ENCODE measurements at regions not wholly inside any gene's neighbourhood (a gene's known extent, or its start where the extent isn't known, plus 50 kb on each side); places are given as distances from the start of the nearest gene placed in this dataset.

DNA sequence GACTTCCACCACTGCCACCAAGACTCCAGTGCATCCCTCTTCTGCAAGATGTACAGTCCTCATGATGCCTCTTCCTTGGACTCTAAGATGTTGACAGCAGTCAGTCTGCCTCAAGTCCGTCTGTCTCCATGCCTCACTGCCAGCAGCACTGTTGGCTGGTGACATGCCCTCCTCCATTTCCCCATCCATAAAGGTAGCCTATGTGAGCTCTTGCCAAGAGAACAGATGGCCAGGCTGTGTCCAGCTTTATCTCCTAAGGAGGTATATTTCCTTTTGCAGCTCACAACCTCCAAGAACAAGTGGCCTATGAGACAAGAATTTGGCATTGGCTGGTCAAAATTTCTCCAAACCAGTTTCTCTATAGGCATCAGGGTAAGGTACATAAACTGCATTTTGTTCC is 149.3 kb upstream of the HNRNPA3 start:
- DNase-seq (ENCODE audit: low spot score), result no peak

DNA sequence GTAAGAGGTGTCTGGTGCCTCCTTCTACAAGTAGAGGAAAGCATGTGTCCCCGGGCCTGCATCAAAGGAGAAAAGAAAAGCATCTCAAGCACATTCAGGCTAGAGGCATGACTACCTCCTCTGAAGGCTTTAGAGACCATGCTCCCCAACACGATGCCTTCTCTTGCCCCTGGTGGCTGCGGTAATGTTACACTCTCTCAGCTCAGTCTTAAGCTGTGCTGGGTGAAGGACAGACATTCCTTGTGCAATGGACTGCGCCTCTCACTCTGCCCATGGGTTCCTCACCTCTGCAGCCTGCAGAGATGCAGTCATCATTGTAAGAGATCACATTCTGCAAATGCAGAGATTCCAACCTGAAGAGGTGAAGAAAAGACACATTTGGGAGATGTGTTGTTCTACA is 148.2 kb upstream of the HNRNPA3 start:
- no peak for DNase-seq (ENCODE audit: low spot score)

DNA sequence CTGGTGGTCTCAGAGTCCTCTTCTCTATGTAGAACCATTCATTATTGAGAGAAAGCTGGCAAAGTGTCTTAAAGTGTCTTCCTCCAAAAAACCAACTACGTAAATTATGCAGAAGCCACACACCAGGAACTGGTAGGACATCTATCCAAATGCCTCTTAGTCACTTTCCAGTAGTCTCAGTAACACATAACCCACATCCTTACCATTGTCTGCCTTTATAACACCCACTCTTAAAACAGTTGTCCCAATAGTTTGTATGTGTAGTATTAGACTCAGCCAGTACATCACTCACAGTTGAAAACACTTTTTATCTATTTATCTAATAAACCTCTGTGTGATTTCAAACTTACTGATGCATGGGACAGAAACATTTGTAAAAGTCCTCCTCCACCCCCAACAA is 143.6 kb upstream of the HNRNPA3 start:
- no peak for DNase-seq (ENCODE audit: low spot score)

DNA sequence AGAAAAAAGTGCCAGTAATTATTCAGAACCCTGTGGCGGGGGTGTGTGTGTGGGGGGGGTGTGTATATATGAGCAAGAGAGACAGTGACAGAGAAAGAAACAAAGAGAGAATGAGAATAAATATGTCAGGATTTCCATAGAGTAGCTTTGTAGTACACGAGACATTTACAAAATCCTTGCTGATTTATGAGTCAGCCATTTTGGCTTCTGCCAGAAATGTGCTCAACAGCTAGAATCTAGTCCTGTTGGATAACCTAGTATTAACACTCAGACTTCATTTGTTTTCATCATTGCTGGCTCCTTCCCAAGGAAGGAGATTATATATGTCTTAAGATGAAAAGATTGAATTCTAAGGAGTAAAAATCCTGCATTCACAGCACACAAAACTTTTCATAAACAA is 140.5 kb upstream of the HNRNPA3 start:
- no peak for DNase-seq (ENCODE audit: low spot score)

DNA sequence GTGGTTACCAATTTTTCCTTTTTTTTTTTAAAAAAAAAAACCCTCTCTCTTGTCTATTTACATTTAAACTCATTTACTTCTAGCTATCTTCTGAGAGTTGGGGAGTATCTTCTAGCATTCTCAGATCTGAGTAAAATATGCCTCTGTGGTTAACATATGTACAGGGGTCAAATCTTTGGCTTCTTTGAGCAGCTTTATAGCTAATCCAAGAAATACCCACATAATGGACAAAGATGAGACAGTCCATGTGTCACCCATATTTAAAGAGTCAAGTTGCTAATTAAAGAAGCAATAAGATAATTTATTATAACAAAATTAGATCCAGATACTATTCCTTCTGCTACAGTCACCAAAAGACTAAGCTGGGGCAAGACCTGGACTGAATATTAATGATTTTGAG is 139.0 kb upstream of the HNRNPA3 start:
- no peak for DNase-seq (ENCODE audit: low spot score)

DNA sequence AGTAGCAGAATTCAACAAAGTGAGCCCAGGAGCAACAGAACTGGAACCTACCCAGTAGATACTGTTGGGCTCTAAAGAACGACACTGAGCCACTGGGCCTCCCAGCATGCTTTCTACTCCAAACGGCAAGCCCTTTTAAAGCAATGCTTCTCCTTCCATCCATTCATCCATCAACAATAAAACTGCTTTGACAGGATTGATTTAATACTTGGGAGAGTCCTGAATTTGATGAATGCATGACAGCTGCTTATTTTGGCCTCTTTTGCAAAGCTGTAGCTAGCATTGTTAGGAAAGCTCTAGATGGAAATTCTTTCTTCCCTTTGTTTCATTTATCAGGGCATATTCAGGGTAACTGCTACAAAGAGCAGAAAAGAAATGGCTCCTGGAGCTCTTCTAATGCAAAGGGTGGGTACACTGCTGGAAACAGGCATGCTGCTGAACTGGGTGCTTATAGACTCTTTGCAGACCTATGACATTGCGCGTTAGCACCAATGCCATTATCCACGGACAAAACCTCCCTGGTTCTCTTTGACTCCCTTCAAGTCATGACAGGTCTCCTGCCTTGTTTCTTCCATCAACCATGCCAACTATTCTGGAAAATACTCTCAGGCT is 138.4 kb upstream of the HNRNPA3 start:
- no peak for DNase-seq (ENCODE audit: low spot score)

DNA sequence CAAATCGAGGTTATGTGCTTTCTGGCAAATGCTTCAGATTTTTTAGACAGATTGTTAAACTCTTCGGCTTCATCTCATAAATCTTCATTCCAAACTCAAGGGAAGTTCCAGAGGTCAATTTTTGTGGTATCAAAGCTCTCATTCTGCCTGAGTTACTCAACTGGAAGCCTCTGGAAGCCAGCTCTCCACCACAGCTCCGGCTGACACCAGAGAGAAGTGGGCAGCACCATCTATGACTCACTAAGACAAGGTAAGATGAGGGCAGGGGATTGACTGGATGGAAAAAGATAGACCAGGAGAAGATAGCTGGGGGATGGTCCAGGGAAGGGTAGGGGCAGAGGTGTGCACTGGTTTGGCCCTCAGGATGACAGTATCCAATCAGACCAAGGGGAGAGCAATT is 137.3 kb upstream of the HNRNPA3 start:
- no peak for DNase-seq (ENCODE audit: low spot score)

DNA sequence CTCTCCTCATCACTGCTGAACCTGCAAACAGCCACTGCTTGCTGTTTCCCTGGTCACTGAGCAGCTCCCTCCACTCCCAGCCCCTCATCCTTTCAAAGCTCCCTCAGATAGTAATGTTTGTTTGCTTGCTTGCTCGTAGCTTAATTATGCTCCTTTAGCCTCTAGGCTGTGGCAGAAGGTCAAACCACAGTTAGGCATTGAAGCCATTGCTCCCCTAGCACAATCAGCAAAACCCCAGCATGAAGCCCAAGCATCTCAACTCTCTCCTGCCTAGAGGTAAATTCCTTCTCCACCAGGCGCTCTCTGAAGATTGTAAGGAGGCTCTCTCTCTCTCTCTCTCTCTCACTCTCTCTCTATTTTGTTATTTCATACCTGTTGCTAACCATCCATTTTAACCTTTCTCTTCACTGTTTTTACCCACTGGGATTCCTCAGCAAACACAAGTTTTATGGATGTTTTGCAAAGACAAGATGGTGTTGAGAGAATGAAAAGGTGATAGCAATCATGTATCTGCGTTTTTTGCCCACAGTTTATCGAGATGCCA is 135.9 kb upstream of the HNRNPA3 start:
- no peak for DNase-seq (ENCODE audit: low spot score)

DNA sequence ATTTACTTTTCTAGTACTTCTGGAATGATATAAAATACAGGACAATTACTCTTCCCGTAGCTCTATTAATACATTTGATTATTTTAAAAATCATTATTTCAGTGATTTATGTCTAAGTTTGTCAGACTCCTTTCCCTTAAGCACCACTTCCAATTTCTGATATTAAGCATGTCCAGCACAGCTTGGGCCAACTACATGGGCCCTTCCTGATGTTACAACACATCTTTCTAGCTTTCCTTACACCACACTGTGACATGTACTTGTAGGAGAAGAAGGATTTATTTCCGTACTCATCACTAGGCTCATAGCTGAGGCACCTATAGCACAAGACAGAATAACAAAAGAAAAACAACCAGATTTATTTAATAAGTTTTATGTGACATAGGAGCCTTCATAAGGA is 134.8 kb upstream of the HNRNPA3 start:
- DNase-seq (ENCODE audit: low spot score), result no peak

DNA sequence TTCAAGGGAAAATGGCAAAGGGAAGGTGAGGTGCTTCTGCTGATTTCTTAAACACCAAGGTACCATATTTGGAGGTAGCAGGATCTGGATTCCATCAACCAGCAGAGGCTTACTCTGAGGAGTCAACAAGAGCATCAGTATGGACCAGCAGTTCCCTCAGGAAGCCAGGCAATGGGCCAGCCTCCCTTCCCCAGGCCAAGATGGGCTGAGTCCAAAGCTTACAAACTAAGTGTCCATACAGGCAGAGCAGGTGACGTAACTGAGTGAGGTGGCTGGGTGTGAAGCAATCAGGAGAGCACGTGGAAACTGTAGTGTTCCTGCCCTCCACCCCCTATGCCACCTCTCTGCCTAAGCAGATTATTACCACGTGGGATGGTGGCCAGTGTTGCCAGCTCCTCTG is 134.2 kb upstream of the HNRNPA3 start:
- DNase-seq (ENCODE audit: low spot score), result no peak

DNA sequence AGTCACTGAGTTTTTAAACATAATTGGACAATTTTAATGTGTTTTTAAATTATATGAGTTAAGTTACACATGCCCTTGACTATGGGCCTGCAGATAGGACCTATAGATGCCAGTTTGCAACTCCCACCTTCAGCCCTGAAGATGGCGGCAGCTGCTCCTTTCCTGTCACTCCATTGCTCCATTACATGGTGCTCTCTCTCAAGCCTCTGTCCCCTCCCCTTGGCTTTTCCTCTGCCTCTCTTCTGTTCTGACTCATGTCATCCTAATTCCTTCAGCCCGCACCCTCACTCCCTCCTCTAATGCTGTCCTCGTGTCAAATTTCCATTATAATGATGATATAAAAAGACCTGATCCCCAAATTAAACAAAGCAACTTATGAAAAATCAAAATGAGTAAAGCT is 133.7 kb upstream of the HNRNPA3 start:
- no peak for DNase-seq (ENCODE audit: low spot score)

DNA sequence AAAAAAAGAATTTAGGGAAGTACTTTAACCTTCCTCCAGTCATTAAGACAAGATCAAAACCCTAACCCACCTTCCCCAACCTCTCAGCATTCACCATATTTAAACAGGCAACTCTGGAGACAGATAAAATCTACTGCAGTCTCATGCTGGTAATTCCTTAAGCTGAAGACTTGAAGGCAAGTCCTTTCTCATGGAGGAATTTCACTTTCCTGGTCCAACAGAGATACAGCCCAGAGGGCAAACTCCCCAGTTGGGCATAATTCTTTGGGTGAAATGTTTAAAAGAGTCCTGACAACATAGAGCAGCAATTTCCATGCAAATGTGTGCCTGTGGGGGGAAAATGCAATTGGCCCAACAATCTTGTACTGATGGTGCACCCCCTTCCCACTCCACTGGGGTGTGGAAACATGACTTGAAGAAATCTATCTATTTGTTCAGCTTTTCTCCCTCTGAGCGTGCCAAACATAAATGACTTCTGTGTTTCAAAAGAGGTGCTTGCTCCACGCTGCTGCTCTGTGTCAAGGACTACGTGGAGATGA is 131.8 kb upstream of the HNRNPA3 start:
- no peak for DNase-seq (ENCODE audit: low spot score)

DNA sequence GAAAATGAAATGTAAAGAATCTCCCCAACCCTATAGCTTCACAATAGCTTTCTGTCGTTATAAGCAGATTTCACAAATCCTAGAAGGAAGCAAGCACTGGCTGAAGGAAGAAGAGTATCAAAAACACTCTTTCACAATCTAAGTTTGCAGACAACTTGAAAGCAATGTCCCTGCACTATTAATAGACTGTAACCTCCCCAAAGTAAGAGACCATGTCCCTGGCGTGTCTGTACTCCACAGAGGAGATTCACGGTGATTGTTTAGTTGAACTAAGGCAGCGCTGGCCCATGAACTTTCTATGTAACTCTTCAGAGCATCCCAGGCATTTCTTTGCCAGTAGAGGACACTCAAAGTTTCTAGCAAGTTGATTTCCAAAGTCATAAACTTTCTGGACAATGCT is 128.0 kb upstream of the HNRNPA3 start:
- DNase-seq (ENCODE audit: low spot score), result no peak

DNA sequence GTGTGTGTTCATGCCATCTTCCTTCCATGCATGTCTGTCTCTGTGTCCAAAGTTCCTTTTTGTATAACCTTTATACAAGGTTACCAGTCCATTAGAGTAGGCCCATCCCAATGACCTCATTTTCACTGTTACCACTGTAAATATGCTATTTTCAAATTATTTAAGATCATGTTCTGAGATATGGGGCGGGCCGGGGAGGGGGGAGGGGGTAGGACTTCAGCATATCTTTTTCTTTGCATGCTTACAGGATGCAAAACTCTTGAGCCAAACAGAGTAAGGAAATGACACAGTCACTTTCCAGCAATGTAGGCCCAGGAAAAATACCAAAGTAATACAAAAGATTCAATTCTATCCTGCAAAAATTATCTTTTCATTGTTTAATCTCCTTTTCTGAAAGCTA is 124.1 kb upstream of the HNRNPA3 start:
- DNase-seq (ENCODE audit: low spot score), result no peak

DNA sequence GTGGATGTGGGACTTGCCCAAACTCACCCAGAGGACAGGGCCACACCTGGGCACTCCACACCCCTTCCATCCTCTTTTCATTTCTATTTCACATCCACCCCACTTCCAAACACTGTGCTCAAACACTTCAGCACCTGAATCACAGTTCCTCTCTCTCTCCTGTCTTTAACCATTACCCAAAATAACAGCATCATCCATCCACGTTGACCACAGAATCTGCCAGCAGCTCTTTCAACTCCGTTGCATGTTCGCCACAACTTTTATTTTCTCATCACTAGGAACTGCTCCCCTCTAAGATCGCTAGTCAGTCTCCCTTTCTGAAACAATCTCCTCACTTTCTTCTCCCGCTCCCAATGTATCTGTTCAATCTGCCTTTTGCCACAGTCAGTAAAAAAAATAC is 121.6 kb upstream of the HNRNPA3 start:
- DNase-seq (ENCODE audit: low spot score), result no peak

DNA sequence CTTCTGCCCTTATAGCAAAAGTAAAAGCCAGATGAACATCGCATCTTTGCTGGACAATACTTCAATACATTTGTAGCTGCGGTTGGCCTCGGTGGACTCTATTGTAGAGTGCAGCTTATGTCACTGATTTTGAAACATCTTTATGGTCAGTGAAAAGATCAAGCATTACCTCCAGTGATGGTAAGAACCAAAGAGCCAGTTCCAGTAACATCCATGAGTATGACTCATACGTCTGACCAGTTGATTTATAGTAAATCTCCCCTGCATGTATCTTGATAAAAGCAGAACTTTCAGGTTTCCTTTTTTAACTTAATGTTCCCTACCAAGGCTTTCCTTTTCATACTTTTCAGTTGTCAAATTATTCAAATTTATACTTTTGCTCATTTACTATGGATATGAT is 119.2 kb upstream of the HNRNPA3 start:
- DNase-seq (ENCODE audit: low spot score), result no peak

DNA sequence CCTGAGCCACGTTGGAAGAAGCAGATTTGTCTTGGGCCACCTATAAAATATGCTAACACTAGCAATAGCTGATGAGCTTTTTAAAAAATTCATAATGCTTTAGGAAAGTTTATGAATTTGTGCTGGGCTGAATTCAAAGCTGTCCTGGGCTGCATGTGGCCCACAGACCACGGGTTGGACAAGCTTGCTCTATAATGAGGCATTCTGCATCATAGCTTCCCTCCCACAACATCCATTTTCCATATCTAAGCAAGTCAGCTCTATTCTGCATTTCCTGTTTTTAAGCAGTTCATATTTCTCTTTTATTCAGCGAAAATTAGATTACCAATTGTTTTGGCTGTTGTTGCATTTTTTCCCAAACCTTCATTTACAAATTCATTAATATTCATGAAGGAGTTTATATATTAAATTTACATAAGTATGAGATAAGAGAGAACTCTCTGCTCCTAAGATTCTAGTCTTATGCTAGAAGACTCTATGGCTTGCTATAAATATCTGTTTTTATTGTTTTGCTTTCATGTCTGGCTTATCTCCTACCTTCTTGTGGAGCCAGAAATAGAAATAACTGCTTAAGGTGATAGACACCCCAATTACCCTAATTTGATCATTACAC is 114.5 kb upstream of the HNRNPA3 start:
- no peak for DNase-seq (ENCODE audit: low spot score)

DNA sequence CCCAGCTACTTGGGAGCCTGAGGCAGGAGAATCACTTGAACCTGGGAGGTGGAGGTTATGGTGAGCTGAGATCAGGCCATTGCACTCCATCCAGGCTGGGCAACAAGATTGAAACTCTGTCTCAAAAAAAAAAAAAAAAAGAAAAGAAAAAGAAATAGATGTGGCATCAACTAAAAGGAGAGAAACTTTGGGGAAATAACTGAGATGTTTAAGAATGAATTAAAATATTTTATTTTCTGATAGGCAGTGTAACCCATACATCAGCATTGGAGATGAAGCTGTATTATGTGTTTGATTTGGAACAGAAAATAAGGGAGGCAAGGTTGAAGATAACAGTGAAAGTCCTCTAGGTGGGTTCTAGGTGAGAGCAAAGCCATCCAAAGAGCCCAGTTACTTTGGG is 110.7 kb upstream of the HNRNPA3 start:
- DNase-seq (ENCODE audit: low spot score), result no peak

DNA sequence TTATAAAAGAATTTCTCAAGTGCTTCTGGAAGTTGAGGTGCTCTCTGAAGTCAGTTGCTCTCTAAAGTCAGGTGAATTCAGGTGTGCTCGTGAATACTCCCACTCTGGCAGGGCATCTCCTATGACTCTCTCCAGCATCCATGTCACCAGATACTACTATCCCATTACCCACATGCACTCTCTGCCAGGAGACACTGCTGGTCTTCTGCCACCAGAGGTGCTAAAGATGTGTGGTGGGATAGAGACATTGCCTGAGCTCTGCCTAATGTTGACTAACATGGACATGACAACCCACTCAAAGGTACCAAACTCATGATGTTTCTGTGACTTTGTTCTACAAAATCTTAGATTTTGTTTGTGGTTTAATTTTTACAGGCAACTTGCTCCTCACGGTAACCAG is 106.4 kb upstream of the HNRNPA3 start:
- no peak for DNase-seq (ENCODE audit: low spot score)

DNA sequence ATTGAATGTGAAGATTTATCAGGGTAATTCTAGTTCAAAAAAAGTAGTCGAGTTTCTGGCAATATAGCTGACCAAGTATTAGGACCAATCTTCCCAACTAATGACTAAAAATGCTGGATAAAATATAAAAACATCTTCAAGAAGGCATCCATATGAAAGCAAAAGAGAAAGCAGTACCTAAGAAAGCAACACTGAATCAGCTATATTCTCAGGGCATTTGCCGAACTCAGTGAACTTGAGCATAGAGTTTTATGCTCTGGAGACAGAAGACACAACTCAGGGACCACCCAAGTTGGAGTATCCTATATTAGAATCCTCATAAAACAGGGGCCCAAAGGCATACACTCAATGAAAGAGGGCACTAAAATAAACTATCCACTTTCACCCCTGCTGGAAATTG is 103.7 kb upstream of the HNRNPA3 start:
- no peak for DNase-seq (ENCODE audit: low spot score)

DNA sequence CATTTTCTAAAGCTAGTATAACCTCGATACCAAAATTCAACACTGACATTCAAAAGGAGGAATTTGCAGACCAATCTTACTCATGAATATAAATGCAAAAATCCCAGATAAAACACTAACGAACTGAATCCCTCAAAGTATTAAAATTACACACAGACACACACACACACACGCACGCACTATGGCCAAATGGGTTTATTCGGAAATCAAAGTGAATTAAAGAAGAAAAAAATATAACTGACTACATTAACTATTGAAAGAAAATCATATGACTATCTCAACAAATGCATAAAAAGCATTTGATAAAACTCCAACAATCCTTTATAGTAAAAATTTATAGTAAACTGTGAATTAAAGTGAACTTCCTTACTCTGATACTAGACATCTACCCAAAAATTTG is 97.9 kb upstream of the HNRNPA3 start:
- no peak for DNase-seq (ENCODE audit: low spot score)

DNA sequence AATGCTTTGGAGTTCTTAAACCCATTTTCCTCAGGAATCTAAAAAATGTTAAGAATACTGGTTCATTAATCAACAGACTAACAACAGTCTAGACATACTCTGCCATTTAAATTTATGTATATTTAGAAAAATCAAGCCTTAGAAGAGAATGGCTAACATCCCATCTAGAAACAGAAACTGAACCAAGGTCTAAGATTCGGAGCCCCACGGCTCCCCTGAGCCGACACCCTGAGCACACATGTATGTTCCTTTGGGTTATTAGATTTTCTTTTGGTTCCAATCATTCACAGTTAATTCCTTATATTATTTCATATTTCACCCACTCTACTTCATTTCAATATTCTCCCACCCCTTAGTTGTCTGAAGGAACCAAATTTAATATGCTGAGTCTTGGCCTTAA is 94.8 kb upstream of the HNRNPA3 start:
- DNase-seq (ENCODE audit: low spot score), result no peak

DNA sequence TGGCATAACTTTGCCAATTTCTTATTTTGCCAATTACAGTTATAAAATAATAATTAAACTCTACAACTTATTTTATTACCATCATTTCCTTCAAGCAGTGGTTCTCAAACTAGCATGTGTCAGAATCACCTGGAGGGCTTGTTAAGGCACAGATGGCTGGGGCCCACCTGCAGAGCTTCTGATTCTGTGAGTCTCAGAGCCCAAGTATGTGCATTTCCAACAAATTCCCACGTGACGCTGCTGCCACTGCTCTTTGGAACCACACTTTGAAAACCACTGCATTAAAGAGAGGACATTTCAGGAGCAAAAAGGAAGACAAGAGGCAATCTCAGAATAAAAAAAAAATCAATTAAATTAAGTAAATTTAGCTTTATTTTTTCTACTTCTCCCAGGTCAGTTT is 94.0 kb upstream of the HNRNPA3 start:
- no peak for DNase-seq (ENCODE audit: low spot score)

DNA sequence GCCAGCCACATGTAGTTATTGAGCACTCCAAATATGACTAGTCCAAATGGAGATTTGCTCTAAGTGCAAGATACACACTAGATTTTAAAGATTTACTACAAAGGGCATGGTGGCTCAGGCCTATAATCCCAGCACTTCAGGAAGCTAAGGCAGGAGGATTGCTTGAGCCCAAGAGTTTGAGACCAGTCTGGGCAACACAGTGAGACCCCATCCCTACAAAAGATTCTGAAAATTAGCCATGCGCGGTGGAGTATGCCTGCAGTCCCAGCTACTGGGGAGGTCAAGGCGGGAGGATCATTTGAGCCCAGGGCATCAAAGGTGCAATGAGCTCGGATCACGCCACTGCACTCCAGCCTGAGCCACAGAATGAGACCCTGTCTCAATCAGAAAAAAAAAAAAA is 93.5 kb upstream of the HNRNPA3 start:
- no peak for DNase-seq (ENCODE audit: low spot score)

Data from hematopoietic multipotent progenitor cell treated with erythropoietin and hydrocortisone succinate and interleukin-3 and kit ligand, for 17 days (in vitro differentiated cells).